ENCODE measurements at regions not wholly inside any gene's neighbourhood (a gene's known extent, or its start where the extent isn't known, plus 50 kb on each side); places are given as distances from the start of the nearest gene placed in this dataset.

DNA sequence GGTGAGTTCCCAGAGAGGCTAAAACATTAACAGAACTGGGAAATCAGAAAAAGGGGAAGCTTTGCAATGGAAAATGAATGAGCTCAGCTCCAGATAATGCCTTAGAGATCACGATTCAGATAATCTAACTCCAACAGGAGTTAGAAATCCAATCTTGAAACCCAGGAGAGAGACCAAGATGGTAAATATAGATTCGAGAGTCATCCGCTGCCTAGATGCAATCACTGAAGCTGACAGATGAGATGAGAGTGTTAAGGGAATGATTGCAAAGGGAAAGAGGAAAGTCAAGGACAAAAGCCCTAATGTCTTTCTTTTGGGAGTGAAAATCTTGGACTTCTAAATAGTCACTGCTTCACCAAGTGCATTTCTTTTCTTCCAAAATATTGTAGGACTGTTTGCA, 722.0 kb downstream of the EPHA4 start:
- DNase-seq (ENCODE audit: extremely low read depth in 1 of 2, low read depth in 1 of 2) = no peak

DNA sequence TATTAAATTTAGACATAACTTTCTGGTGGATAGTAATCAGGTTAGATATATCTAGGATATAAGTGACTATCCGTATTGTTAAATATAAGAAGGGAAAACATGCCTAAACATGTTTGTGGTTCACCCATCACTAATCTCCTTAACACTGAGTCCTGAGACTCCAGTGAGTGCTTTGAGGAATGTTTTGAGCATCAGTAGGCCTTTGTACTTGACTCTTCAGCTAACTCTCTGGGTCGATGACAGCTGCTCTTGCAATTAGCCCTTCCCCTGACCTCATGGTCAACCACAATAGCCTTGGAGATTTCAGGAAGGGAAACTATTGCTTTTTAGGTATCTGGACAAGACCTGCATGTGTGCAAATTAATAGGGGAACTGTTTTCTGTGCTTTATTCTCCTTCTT, 716.8 kb downstream of the EPHA4 start:
- DNase-seq (ENCODE audit: extremely low read depth in 1 of 2, low read depth in 1 of 2) = no peak

DNA sequence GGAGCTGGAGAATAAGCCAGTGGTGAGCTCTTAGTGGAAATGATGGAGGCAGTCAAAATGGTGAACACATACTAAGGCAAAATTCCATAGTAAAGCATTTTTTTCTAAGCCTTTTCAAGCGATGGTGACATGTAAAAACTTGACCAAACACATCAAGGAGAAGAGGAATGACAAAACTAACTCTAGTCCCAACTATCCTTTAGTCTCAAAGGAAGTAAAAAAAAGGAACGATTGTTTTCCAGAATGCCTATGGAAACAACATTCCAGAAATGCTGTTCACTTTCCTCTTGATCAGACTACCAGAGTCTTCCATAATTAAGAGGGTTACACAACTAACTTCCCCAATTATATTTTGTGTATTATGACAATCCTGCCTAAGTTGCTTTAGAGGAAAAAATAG, 715.6 kb downstream of the EPHA4 start:
- no peak for DNase-seq (ENCODE audit: extremely low read depth in 1 of 2, low read depth in 1 of 2)

DNA sequence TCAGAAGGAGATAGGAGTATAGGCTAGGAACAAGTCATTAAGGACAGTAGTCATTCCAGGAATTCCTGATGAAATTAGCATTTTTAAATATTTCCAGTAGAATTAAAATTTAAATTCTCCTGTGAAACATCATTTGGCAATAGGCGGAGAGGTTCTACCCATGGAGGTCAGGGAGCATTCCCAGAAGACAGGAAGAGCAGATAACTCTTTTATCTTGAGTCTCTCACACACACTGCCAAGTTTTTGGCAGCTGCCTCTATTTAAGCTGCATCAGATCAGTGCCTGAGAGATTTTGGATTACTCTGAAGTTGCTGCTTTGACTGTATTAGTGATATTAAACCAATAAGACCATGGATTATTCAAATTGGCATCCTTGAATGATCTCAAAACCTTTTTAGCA, 714.7 kb downstream of the EPHA4 start:
- DNase-seq (ENCODE audit: extremely low read depth in 1 of 2, low read depth in 1 of 2) = no peak

DNA sequence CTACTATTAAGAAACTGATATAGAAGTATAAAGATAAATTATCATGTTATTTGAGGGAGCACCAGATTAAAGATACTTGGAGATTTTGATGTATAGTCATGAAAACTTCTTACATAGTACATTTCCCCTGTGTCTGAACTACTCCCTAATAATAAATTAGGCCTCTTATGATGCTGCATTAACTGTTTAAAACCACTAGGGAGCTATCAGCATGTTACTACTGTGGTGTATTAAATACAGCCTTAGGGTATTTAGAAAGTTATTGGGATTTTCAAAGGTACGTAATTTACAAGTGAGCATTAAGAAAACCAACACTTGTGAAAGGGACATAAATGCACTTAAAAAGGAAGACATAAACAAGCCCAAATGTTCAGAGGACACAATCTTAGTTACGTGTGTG, 714.0 kb downstream of the EPHA4 start:
- no peak for DNase-seq (ENCODE audit: extremely low read depth in 1 of 2, low read depth in 1 of 2)

DNA sequence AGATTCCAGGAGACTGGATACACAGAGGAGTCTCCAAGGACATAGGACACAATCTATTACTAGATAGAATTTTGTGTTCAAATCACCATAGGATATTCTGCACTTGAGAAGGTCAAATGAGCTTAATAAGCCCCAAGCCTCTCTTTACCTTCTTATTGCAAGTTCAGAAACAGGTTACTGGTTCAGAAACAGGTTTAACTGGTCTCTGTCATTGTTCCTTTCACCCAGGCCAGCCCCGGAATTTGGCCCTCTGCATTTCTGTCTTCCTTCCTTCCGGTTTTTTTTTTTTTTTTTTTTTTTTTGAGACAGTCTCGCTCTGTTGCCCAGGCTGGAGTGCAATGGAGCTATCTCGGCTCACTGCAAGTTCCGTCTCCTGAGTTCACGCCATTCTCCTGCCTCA, 700.2 kb downstream of the EPHA4 start:
- no peak for DNase-seq (ENCODE audit: extremely low read depth in 1 of 2, low read depth in 1 of 2)

DNA sequence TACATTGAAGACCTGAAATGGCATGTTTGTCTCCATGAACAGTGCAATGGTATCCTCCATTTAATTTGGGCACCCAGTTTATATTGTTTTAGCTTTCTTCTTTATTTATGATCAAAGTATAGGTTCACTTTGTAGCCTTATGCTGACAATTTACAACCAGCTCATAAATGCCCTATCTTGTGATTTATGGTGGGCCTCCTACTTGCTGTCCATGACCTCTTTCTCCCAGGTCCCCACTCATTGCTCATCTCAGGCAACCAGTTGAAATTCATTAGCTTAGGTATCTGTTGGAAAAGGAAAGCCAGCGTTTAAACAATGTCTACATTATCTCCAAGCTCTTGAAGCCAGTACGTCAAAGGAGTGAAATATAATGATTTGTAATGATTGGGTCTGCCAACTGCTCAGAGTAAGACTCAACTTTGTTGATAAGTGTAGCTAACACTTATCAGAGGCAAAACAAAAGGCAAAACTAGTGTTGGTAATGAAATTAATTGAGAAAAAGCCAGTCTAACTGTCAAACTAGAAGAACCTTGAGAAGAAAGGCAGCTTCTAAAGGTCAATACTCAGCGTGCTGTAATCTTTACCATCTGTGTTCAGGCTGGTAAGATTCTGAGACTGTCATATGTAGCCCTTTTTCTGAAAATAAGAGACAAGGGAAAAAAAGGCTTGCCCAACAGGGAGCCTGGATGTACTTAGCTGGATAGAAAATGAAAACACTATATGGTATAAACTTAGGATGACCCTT, 695.9 kb downstream of the EPHA4 start:
- DNase-seq (ENCODE audit: extremely low read depth in 1 of 2, low read depth in 1 of 2) = no peak

DNA sequence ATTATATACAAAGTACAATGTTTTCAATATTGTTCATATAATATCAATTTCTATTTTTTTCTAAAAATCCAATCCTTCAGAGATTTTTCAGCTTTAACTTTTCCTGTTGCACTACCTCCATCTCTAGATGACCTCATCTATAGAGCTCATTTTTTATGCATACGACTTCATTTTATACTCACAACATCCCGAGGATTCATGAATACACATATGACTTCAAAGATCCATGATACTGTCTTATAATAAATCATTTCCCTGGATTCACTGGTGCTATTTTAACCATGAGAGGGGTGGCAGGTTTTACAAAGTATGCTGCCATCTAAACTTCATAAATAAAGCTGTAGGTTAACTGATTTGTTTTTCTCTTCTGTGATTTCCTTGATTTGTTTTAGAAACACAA, 694.6 kb downstream of the EPHA4 start:
- no peak for DNase-seq (ENCODE audit: extremely low read depth in 1 of 2, low read depth in 1 of 2)

DNA sequence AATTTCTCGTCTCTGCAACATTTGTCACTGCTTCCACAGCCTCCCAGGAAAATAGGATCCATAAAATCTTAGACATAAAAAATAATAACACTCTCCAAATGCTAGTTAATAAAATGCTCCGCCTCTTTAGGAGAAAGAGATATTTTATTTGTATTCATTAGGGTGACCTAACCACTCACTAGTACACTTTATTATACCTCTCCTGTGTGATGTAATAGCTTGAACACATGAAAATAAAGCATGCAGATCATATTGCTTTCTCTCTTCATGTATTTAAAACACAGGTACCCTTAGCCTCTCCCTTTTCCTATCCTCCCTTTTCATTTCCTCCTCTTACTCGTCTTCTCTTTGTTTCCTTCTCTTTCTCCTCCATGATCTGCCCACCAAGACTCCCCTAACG, 694.2 kb downstream of the EPHA4 start:
- no peak for DNase-seq (ENCODE audit: extremely low read depth in 1 of 2, low read depth in 1 of 2)

DNA sequence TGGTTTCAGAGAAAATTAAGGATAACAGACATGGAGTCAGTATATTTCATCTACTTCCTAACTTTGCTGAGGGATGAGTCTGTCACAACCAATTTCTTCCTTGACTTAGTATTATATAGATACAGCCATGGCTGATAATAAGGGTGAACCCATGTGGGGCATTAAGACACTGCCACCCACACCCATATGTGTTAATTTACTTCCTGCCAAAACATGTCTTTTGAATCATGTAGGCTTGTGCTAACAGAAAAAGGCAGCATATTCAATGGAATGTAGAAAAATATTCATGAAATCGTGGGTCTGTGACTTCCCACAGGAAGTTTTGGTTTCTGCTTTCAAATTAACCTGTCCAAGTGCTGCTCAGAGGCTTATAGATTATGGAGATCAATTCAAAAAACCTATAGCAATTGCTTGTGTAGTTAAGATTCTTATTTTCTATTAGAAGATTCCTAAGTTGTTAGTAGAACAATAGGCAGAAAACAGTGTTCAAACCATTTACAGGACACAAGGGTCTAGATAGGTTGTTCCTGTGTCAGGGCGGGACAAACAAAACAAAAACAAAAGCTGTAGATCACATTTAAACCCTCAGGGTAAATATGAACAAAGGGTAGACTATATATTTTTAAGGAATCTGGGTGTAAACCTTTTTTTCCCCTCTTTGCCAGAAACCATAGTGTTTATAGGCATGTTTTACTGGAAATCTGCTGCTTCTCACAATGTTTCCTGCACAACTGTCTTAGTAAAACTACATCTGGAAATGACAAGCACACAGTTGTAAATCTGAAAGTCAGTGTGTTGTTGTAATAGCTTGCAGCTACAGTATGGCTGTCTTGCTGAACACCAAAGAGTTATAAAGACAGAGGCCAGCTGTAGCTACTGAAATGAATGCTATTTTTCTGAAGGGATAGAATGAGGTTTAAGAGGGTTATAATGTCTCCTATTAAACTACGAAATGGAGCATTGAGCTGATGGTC, 691.2 kb downstream of the EPHA4 start:
- DNase-seq (ENCODE audit: extremely low read depth in 1 of 2, low read depth in 1 of 2) = no peak

DNA sequence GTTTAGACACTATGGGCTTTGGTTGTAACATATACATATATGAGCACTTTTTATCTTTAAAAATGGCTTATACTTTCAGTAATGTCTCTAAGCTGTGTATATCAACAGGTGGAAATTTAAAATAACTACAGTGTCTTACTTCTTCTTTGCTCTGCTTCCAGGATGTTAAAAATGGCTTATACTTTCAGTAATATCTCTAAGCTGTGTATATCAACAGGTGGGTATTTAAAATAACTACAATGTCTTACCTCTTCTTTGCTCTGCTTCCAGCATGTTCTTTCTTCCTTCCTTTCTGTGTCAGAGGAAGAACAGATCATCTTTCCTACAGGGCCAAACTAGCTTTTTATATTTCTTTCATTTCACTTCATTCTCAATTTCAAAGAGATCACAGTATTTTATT, 689.6 kb downstream of the EPHA4 start:
- no peak for DNase-seq (ENCODE audit: extremely low read depth in 1 of 2, low read depth in 1 of 2)

DNA sequence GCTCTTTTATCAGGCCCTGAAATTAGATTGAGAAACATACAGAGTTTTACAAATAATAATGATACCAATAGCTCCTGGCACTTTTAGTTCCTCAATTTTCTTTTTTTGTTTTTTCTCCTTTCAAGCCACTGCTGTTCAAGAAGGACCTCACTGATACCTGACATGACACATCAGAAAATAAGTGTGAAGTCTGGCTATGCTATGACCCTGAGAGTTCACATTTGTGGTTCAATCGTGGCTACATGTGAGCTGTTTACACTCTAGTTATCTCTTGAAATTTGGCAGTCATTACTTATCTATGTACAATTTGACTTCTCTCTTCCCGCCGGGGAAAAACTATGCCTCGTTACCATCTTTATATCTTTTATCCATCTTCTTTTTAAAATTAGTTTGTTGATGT, 686.5 kb downstream of the EPHA4 start:
- DNase-seq (ENCODE audit: extremely low read depth in 1 of 2, low read depth in 1 of 2) = no peak

DNA sequence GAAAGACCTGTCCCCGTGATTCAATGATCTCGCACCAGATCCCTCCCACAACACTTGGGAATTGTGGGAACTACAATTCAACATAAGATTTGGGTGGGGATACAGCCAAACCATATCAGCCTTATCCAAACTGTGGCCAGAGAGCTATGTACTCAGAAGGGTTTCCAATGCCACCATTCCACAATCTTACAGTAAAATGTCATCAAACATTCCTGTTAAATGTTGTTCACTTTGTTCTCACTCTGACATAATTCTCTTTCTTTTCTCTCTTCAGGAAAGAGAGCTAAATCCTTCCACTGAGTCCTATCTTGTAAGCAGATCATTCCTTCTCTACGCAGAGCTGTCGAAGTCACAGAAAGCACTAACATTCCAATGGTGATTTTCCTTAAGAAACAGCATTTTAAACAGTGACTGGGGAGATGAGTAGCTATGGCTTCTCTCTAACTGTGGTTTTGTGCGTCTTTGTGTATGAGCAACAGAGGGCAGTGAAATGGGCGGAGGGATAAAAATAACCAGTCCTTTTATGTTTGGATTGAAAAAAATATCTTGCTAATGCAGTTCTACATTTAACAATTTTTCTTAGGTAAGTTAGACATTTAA, 684.7 kb downstream of the EPHA4 start:
- DNase-seq (ENCODE audit: extremely low read depth in 1 of 2, low read depth in 1 of 2) = no peak

DNA sequence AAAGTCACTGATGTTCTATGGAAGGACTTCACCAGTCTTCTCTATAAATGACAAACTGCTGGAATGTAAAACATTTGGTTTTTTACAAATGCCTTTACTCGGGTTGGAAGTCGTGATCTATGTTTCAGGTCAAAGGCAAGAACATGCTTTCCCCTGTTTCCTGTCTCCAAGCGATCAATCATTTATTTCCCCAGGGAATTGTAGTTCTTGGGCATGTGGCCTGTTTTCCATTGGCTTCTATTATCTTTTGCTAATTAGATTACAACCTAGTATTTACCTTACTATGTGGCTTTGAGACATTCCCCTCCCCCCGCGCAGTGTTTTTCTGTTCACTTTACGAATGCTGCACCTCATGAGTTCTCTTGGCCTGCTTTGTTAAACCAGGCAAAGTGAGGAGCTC, 684.2 kb downstream of the EPHA4 start:
- DNase-seq (ENCODE audit: extremely low read depth in 1 of 2, low read depth in 1 of 2) = no peak

DNA sequence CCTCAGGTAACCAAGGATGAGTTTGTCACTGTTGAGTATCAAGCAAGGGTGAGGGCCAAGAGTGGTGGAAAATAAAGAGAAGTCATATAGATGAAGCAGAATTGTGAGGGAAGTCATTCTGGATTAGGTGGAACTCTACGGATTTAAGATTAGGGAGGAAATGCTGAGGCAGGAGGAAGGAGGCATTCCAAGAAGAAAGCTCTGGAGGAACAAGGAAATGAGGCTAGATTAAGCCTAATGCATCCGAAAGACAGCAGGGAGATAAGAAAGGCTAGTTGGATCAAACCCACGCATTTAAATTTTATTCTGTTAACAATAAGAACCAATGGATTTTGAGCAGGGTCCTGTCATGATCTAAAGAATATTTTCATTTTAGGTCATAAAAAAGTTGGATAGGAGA, 681.2 kb downstream of the EPHA4 start:
- no peak for DNase-seq (ENCODE audit: extremely low read depth in 1 of 2, low read depth in 1 of 2)

DNA sequence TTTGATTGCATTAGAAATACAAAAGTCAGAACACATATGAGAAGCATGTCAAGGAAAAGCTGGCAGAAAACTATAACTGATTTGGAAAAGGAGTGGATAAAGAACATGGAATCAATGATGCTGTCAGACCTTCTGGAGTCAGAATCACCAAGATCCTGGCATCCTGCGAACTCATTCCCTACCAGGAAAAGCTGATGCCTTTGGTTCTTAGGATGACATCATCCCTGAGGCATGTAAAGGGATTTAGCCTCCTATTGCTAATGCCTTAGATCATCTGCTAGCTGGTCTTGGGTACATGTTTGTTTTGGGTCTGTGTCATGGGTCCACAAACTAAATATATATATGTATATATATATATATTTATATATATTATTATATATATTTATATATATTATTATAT, 680.7 kb downstream of the EPHA4 start:
- no peak for DNase-seq (ENCODE audit: extremely low read depth in 1 of 2, low read depth in 1 of 2)

DNA sequence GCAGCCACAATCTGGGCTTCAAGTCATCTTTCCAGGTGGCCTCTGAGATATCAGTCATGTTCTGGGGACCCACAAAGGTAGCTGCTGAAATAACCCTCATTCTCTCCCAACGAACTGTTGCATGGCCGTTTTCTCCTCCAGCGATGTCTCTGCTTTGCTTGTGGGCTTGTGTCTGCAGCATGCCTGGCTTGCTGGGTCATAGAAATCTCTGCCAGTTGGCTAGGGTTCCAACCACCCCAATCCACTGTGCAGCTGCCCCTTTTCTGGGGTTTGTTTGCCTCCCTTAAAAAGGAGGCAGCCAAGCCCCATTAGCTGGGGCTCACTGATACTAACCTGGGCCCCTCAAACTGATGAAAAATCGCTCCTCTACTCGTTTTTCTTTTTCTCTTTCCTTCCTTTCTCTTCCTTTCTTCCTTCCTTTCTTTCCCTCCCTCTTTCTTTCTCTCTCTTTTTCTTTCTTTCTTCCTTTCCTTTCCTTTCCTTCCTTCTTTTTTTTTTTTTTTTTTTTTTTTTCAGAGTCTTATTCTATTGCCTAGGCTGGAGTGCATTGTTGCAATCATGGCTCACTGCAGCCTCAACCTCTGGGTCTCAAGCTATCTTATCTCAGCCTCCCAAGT, 680.0 kb downstream of the EPHA4 start:
- DNase-seq (ENCODE audit: extremely low read depth in 1 of 2, low read depth in 1 of 2) = no peak

DNA sequence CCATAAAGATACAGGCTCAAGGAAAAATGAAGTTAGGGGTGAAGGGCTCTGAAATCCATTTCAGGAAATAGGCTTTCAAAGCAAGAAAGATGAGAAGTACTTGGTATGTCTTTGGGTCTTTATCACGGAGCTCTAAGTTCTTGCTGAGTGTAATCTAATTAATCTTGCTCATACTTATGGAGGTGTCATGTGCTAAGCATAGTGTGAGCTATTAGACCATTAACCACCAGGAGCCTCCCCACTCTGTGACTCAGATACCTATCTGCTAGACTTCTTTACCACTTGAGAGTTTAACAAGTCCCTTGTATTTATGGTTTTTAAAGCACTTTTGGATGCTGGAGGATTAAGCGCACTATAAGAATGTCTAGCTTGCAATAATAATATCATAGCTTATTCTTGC, 678.7 kb downstream of the EPHA4 start:
- DNase-seq (ENCODE audit: extremely low read depth in 1 of 2, low read depth in 1 of 2) = no peak

DNA sequence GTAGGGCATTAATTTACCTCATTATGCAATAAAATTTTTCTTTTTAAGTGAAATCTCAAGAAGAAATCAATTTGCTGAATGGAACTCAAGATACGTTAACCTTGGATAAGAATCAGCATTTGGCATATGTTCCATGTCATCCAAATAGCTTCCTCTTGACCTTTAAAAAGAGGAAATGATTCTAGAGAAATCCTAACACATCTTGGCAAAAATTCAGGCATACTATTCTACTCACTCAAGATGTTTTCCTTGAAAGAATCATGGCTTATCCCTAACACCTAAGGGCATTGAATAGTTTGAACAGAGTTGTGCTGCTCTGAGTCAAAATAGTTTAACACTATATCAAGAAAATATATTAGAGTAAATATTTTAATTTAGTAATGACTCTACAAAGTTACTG, 678.0 kb downstream of the EPHA4 start:
- no peak for DNase-seq (ENCODE audit: extremely low read depth in 1 of 2, low read depth in 1 of 2)

DNA sequence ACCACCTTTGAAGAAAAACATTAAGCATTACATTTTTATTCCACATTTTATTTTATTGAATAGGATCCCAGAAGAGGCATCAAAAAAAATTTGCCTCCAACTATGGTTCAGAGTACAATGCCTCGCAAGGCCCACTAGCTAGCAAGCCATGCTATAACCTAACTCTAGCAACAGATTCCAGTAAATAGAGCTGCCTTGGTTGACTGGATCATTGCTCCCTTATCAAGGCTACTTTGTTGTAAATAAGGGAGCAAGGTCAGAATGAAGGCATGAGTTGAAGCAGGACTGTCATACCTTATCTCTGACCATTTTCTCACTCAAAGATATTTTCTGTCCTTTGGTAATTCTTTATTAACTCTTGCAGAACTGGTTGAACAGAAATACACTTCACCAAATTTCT, 672.6 kb downstream of the EPHA4 start:
- no peak for DNase-seq (ENCODE audit: extremely low read depth in 1 of 2, low read depth in 1 of 2)

DNA sequence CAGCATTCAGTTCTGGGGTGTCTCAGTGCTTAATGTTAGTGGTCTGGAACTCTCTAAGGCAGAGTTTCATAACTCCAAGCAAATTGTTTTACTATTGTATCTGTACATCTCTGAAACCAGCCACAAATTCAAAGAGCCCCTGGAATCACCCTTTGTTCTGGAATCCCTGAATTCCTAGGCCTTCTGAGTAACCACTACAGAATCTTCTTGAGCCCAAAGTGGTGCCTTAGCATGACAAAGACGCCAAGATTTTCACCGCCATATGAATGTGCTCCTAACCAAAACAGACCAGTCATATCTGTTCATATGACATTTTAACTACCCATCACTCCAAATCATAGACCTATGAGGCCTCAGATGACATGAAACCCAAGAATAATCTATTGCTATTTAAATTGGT, 668.1 kb downstream of the EPHA4 start:
- no peak for DNase-seq (ENCODE audit: extremely low read depth in 1 of 2, low read depth in 1 of 2)
